Retinal pigment epithelial cell (primary cell): ENCODE measurements at regions not wholly inside any gene's neighbourhood (a gene's known extent, or its start where the extent isn't known, plus 50 kb on each side); places are given as distances from the start of the nearest gene placed in this dataset.

ENCODE experiments used
- DNase-seq: peaks from one replicate; pipeline ENCODE4 v3.0.0-alpha.2; 2010; ENCODE audit warnings: low read depth
- H3K4me3 ChIP-seq: 2 replicates; pipeline ENCODE4 v1.5.1; 2011; ENCODE audit warnings: mild to moderate bottlenecking, low read length, control low read depth, moderate library complexity
- TF ChIP-seq, protein P1 (sequence below): conservative IDR thresholded peaks from 2 replicates; pipeline ENCODE4 v1.5.1; 2011; ENCODE audit warnings: low read depth, low read length, control low read depth, inconsistent platforms

GRCh38 chr12:116382686-116383530 is 105.4 kb upstream of the MED13L start:
- DNase-seq = peak; percentile 55
- TF ChIP-seq, protein P1, sequence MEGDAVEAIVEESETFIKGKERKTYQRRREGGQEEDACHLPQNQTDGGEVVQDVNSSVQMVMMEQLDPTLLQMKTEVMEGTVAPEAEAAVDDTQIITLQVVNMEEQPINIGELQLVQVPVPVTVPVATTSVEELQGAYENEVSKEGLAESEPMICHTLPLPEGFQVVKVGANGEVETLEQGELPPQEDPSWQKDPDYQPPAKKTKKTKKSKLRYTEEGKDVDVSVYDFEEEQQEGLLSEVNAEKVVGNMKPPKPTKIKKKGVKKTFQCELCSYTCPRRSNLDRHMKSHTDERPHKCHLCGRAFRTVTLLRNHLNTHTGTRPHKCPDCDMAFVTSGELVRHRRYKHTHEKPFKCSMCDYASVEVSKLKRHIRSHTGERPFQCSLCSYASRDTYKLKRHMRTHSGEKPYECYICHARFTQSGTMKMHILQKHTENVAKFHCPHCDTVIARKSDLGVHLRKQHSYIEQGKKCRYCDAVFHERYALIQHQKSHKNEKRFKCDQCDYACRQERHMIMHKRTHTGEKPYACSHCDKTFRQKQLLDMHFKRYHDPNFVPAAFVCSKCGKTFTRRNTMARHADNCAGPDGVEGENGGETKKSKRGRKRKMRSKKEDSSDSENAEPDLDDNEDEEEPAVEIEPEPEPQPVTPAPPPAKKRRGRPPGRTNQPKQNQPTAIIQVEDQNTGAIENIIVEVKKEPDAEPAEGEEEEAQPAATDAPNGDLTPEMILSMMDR = no peak
- H3K4me3 ChIP-seq = no peak overlapping the region

- TF ChIP-seq, protein P1 = no peak
- H3K4me3 ChIP-seq = no peak overlapping the region
- DNase-seq = no peak
Measured at GRCh38 chr12:116384175-116384574, 106.7 kb upstream of the MED13L start.

GRCh38 chr12:116384691-116385485 is 107.4 kb upstream of the MED13L start:
- TF ChIP-seq, protein P1 = no peak
- H3K4me3 ChIP-seq = no peak overlapping the region
- no peak for DNase-seq

DNA sequence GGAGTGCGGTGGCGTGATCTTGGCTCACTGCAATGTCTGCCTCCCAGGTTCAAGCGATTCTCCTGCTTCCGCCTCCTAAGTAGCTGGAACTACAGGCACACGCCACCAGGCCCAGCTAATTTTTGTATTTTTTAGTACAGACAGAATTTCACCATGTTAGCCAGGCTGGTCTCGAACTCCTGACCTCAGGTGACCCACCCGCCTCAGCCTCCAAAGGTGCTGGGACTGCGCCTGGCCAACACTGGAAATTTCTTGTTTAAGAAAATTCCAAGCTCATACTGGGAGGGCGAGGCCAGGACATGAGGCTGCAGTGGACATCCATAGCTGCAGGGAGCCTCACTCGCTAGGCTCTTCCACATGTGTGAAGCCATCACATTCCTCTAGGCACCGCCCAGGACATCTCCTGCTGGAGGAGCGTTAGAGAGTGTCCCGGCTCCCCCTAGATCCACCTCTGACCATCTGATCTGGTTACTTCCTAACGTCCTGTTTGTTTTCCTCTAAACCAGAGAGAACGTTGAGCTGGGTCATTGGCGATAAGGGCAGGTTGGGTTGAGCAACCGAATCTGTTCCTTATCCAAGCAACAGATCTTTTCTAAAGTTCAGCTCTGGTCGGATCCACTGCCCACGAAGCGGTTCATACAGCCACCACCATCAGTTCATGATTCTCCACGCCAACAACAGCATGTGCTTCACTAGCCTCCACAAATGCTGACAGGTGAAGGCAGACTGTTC is 108.2 kb upstream of the MED13L start:
- TF ChIP-seq, protein P1 = no peak

GRCh38 chr12:116389326-116389725 is 111.8 kb upstream of the MED13L start:
- TF ChIP-seq, protein P1 = no peak
- DNase-seq = no peak
- no peak overlapping the region for H3K4me3 ChIP-seq

More for the DNA sequence above, 108.2 kb upstream of the MED13L start:
- no peak for DNase-seq
- no peak overlapping the region for H3K4me3 ChIP-seq

DNA sequence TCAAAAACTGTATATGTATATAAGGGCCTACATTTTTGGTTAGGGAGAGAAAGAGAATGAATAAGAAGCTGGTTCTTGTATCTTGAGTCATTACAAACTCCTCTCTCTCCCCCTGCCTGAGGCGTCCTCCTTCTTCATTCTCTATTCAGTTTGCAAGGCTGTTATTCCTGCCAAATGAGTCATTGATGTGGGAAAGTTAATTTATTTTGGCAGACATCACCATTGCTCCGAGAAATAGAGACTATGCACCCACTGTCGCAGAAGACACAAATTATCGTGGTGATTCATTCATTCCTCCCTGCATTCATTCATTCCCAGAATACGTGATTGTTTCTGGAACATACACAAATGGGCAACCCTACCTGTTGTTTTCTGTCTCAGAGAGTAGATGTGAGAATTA is 112.5 kb upstream of the MED13L start:
- DNase-seq = peak; percentile 33
- no peak overlapping the region for H3K4me3 ChIP-seq
- TF ChIP-seq, protein P1 = no peak
